ENCODE measurements at regions not wholly inside any gene's neighbourhood (a gene's known extent, or its start where the extent isn't known, plus 50 kb on each side); places are given as distances from the start of the nearest gene placed in this dataset.

DNA sequence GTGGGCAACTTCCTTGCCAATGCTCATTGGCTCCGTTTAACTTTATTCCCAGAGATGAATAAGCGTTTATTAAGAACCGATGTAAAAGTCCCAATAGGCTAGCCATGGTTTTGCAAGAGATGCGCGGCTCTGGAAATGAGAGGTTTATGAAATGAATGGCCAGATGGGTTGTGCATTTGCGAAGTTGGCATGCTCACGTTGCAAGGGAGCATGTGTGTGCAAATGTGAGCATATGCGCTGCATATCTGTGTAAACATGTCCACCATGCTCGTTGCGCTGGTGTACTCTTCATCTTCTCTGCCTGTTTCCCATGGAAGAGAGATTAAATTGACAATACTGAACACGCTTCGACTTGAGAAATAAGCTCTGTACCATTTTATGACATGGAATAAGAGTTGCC, 848.6 kb upstream of the RBFOX1 start:
- Mint-ChIP-seq H3K36me3 (ENCODE audit: low read depth) (no peaks in the 10 kb centered on the region), H3K27ac (no peak overlapping the region), H3K27me3 (ENCODE audit: low read depth) (no peaks in the 10 kb centered on the region), H3K9me3 (peaks cover 10% of the 10 kb centered on the region), H3K4me3 (no peak overlapping the region), H3K4me1 (ENCODE audit: low read depth) (no peaks in the 10 kb centered on the region)
- no peak for DNase-seq (ENCODE audit: low spot score)

DNA sequence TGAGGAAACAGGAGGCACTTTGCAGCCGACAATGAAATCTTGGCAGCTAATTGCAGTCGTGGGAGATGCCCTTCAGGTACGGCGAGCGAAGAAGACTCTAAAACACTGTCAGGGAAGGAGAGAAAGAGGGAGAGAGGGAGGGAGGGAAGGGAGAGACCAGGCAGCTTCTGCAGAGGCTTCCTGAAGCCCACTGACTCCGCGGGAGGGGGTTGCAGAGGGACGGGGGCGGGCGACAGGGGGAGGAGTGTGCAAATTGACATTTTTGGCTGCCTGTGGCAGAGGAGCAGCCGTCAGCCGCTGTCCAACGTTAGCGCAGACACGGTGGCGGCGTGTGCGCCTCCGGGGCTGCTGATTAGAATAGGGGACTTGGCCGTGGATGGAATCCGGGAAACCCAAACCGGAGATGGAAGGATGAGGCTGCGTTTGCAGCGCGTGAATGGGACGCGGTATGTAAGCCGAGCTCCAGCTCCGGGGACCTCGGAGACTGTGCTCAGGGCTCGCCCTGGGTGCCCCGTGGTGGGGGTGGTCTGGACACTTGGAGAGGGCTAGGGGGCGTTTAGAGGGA, 849.1 kb upstream of the RBFOX1 start:
- Mint-ChIP-seq H3K36me3 (ENCODE audit: low read depth) (no peaks in the 10 kb centered on the region), H3K4me1 (ENCODE audit: low read depth) (no peaks in the 10 kb centered on the region), H3K27ac (no peak overlapping the region), H3K27me3 (ENCODE audit: low read depth) (no peaks in the 10 kb centered on the region), H3K4me3 (no peak overlapping the region), H3K9me3 (peaks cover 13% of the 10 kb centered on the region)
- no peak for DNase-seq (ENCODE audit: low spot score)

DNA sequence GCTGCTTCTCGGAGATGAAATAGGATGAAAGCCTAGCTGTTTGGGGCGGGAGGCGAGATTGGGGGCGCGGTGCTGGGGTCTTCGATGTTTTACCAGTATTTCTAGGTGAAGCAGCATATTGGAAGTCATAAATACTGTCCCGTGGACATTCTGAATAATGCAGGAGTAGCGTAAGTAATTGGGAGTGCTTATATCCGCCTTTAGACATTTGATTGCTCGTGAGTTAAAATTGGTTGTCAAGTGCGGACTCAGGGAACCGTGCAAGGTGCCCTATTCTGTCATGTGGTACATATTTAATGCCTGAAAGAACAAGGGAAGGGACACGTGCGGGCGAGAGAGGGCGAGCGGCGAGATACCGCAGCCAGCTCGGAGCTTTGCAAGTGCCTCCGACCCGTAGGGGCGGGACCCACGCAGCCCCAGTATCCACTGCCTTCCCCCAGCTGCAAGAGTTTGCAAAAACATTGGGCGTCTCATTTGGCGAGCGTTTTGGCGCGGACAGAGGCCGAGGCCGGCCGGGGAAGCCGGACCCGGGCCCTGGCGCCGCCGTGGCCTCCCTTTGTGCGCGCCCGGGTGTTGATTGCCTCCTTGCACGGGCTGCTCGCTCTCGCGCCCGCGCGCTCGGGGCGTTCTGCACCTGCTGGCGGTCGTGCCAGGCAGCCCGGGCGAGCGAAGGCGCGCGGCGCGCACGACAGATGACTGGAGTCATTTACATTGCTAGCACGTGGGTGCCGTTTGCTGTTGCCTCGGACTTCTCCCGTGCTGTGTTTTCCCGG, 849.8 kb upstream of the RBFOX1 start:
- Mint-ChIP-seq H3K27me3 (ENCODE audit: low read depth) (no peaks in the 10 kb centered on the region), H3K36me3 (ENCODE audit: low read depth) (no peaks in the 10 kb centered on the region), H3K4me3 (no peak overlapping the region), H3K27ac (no peak overlapping the region), H3K9me3 (peaks cover 14% of the 10 kb centered on the region), H3K4me1 (ENCODE audit: low read depth) (no peaks in the 10 kb centered on the region)
- no peak for DNase-seq (ENCODE audit: low spot score)

DNA sequence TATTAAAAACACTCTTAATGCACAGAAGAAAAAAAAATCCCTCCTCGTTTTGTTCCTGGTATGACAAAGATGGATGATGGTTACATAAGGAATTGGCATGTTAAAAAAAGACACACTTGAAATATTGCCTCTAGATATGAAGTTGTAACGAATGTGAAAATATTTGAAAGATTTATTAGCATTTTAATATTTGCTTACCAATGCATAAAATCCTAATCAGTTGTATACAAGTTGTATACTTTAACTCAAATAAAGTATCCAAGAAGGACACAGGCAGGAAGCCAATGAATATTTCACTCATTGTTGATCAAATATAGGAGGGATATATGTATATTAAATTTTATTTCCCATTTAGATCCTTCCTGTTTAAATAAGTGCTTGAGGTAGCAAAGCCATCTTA, 850.8 kb upstream of the RBFOX1 start:
- no peaks in the 10 kb centered on the region for H3K36me3 Mint-ChIP-seq (ENCODE audit: low read depth)
- no peak overlapping the region for H3K27ac Mint-ChIP-seq
- no peak overlapping the region for H3K4me3 Mint-ChIP-seq
- H3K27me3 Mint-ChIP-seq (ENCODE audit: low read depth), result no peaks in the 10 kb centered on the region
- H3K4me1 Mint-ChIP-seq (ENCODE audit: low read depth), result no peaks in the 10 kb centered on the region
- peaks cover 19% of the 10 kb centered on the region for H3K9me3 Mint-ChIP-seq
- DNase-seq (ENCODE audit: low spot score), result no peak

DNA sequence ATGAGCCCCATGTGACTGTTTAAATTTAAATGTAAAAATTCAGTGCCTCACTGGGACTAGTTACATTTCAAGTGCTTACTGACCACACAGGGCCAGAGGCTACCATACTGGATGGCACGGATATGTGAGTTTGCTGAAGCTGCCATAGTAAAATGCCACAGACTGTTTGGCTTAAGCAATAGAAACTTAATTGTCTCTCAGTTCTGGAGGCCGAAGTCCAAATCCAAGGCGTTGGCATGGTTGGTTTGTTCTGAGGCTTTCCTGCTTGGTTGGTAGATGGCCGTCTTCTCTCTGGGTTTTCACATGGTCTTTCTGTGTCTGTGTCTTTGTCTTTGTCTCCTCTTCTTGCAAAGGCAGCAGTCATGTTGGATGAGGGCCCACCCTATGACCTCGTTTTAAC, 878.9 kb upstream of the RBFOX1 start:
- DNase-seq (ENCODE audit: low spot score), result no peak
- Mint-ChIP-seq H3K4me3 (no peak overlapping the region), H3K36me3 (ENCODE audit: low read depth) (no peaks in the 10 kb centered on the region), H3K4me1 (ENCODE audit: low read depth) (no peaks in the 10 kb centered on the region), H3K9me3 (peaks cover 68% of the 10 kb centered on the region), H3K27ac (no peak overlapping the region), H3K27me3 (ENCODE audit: low read depth) (no peaks in the 10 kb centered on the region)

DNA sequence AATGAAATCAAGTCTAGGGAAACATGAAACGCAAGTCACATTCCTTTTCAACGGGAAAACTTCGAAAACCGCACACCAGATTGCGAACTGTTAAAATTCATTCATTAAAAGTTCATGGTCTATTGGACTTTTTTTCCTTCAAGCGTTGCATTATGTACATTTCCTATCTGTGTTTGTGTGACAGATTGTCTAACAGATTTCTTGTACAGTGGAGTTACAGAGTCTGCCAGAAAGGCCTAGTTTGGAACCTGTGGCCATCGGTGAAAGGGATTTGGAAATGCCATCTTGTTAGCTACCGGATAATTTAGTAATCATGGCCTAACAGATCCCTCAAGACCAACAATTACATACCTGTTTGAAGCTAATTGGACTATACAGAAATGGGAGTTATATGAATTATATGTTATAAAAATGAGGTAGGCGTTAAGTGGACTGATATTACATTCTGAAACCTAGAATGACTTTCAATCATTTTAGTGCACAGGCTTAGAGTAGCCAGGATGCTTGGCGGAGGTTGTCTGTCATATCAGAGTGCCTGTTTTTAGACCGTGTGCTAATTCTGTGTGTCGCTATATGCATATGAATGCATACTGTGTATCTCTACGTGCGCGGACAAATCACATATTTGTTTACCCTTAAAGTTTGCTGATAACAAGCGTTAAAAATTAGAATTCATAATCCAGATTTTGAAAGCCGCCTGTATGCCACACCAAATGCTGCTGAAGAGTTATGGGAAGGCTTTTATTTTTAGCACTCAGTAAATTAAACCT, 885.4 kb upstream of the RBFOX1 start:
- Mint-ChIP-seq H3K4me1 (ENCODE audit: low read depth) (no peaks in the 10 kb centered on the region), H3K36me3 (ENCODE audit: low read depth) (no peaks in the 10 kb centered on the region), H3K27ac (no peak overlapping the region), H3K9me3 (peaks cover 36% of the 10 kb centered on the region), H3K4me3 (no peak overlapping the region), H3K27me3 (ENCODE audit: low read depth) (no peaks in the 10 kb centered on the region)
- DNase-seq (ENCODE audit: low spot score), result no peak

DNA sequence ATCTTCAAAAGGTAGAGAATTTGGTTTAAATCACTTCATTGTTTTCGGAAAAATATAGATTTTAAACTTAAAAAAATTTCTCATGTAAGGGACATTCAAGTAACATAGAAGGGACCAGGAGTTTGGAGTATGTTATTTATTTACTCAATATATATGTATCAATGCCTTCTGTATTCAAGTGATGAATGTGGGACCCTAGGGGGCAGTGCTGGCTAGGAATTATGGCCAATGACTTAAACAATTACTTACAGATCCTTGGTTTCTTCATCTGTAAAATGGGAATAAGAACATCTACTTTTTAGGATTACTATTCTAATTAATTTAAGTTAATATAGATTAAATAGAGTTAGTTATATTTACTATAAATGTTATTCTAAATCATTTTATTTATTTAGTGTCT, 886.3 kb upstream of the RBFOX1 start:
- Mint-ChIP-seq H3K27me3 (ENCODE audit: low read depth) (no peaks in the 10 kb centered on the region), H3K9me3 (peaks cover 27% of the 10 kb centered on the region), H3K27ac (no peak overlapping the region), H3K4me1 (ENCODE audit: low read depth) (no peaks in the 10 kb centered on the region), H3K36me3 (ENCODE audit: low read depth) (no peaks in the 10 kb centered on the region), H3K4me3 (no peak overlapping the region)
- DNase-seq (ENCODE audit: low spot score), result no peak

DNA sequence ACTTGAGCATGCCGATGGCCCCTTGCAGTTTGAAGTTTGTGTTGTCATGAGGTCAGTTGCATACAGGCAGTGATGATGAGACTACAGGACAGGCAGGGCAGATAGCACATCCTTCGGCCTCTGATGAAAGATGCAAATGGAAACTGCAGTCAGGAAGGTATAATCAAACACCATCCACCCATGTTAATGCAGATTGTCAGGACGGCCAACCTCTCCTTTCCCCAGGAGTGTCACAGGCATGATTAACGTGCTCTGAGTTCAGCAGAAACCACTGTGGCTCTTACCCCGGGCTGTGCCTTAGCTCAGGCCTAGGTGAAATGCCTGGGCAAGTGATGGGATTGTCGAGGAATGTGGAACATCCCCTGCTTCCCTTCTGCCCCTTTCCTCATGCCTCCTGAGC, 893.5 kb upstream of the RBFOX1 start:
- Mint-ChIP-seq H3K27ac (no peak overlapping the region), H3K36me3 (ENCODE audit: low read depth) (no peaks in the 10 kb centered on the region), H3K4me3 (no peak overlapping the region), H3K9me3 (peaks cover 40% of the 10 kb centered on the region), H3K27me3 (ENCODE audit: low read depth) (no peaks in the 10 kb centered on the region), H3K4me1 (ENCODE audit: low read depth) (no peaks in the 10 kb centered on the region)
- no peak for DNase-seq (ENCODE audit: low spot score)

DNA sequence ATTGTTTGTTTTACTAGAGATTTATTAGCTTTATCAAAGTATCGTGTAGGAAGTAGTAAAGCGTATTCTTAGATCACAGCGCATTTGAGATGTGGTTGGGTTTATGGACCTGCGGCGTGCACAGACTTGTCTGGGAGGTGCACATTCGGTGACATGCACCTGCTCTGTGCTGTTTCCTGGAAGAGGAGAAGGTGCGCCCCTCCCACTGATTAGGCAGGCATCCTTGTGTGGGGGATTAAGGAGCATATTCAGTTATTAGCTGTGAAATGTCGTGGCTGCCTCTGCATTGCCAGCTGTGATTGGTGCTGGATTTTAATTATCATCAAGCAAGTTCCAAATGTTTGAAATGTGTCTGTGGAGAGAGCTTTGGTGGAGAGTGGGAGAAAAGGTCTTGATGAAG, 903.8 kb upstream of the RBFOX1 start:
- H3K4me1 Mint-ChIP-seq (ENCODE audit: low read depth), result no peaks in the 10 kb centered on the region
- no peak overlapping the region for H3K4me3 Mint-ChIP-seq
- H3K36me3 Mint-ChIP-seq (ENCODE audit: low read depth), result no peaks in the 10 kb centered on the region
- peaks cover 55% of the 10 kb centered on the region for H3K9me3 Mint-ChIP-seq
- DNase-seq (ENCODE audit: low spot score), result no peak
- no peak overlapping the region for H3K27ac Mint-ChIP-seq
- no peaks in the 10 kb centered on the region for H3K27me3 Mint-ChIP-seq (ENCODE audit: low read depth)

DNA sequence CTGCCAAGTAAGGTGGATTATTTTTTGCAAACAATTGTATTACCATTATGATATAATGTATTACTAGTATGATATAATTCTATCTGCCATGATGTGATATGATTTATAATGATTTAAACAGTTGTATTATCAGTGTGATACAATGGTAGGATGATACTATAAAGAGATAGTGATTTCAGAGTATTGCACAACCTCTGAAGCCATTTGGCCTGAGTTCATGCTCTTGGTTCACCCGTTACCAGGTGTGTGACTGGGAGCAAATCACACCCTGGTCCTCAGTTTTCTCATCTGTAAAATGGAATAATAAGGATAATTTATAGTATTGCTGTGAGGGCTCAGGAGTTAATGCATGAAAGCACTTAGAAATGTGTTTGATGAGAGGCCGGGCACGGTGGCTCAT, 905.0 kb upstream of the RBFOX1 start:
- no peak for DNase-seq (ENCODE audit: low spot score)
- no peaks in the 10 kb centered on the region for H3K27me3 Mint-ChIP-seq (ENCODE audit: low read depth)

DNA sequence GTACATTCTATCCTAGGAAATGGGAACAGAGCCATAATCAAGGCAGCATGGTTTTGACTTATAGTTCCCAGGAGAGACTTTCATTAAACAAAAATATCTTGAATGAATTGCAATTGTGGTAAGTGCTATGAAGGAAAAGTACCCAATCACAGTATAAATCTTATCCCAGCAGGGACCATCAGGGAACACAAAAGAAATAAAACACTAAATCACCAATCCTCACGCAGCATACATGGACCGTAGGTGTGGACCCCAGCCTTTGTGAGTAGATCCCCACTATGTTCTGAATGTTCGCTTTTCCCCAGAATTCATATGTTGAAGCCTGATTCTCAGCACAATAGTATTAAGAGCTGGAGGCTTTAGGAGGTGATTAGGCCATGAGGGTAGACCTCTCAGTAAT, 925.0 kb upstream of the RBFOX1 start:
- no peaks in the 10 kb centered on the region for H3K4me1 Mint-ChIP-seq (ENCODE audit: low read depth)
- H3K9me3 Mint-ChIP-seq, result peaks cover 29% of the 10 kb centered on the region
- H3K27ac Mint-ChIP-seq, result no peak overlapping the region
- H3K27me3 Mint-ChIP-seq (ENCODE audit: low read depth), result no peaks in the 10 kb centered on the region
- H3K36me3 Mint-ChIP-seq (ENCODE audit: low read depth), result no peaks in the 10 kb centered on the region
- no peak for DNase-seq (ENCODE audit: low spot score)
- no peak overlapping the region for H3K4me3 Mint-ChIP-seq

More for the DNA sequence above, 905.0 kb upstream of the RBFOX1 start:
- Mint-ChIP-seq H3K9me3 (peaks cover 59% of the 10 kb centered on the region), H3K36me3 (ENCODE audit: low read depth) (no peaks in the 10 kb centered on the region), H3K4me3 (no peak overlapping the region), H3K27ac (no peak overlapping the region), H3K4me1 (ENCODE audit: low read depth) (no peaks in the 10 kb centered on the region)

DNA sequence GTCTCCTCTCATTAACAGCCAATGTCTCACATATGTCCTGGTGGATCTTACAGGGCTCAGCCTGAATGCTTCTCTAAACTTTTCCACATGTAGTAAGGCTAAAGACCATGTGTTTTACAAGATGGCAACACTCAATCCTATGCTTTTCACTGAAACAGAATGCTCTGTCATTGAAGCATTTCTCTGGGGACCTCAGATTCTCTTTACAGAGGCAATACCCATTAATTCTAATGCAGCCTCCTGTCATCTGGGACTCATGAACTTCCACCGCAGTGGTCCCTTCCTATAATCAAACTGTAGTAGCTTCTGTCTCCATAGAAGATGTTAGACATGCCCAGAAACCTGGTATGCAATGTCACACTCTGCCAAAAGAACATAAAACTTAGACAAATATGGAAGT, 926.6 kb upstream of the RBFOX1 start:
- H3K4me1 Mint-ChIP-seq (ENCODE audit: low read depth), result no peaks in the 10 kb centered on the region
- no peaks in the 10 kb centered on the region for H3K27me3 Mint-ChIP-seq (ENCODE audit: low read depth)
- DNase-seq (ENCODE audit: low spot score), result no peak
- no peaks in the 10 kb centered on the region for H3K36me3 Mint-ChIP-seq (ENCODE audit: low read depth)
- peaks cover 37% of the 10 kb centered on the region for H3K9me3 Mint-ChIP-seq
- H3K4me3 Mint-ChIP-seq, result no peak overlapping the region
- no peak overlapping the region for H3K27ac Mint-ChIP-seq

DNA sequence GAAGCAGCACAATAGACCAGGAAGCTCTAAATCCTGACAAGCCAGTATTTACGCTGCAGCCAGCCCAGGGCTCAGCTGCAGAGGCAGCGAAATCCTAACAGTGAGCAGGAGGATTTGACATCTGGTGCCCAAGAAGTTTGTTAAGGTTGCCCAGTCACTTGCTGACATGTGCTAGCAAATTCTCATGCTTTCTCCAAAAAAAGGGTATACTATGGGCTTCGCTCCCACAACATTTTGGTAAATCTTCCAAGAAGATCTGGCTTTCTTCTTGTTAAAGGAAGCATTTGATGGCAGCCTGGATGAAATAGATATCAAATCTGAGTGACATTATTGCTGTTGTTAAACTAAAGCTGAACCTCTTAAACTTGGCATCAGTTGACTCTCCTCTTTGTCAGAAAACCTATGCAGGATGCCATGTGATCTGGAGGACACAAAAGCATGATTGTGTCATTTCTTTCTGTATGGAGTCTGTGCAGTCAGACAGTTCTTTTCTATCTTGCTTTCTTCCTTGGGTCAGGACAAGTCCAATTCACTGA, 949.7 kb upstream of the RBFOX1 start:
- no peaks in the 10 kb centered on the region for H3K4me1 Mint-ChIP-seq (ENCODE audit: low read depth)
- H3K27ac Mint-ChIP-seq, result no peak overlapping the region
- DNase-seq (ENCODE audit: low spot score), result no peak
- H3K9me3 Mint-ChIP-seq, result peaks cover 34% of the 10 kb centered on the region
- H3K36me3 Mint-ChIP-seq (ENCODE audit: low read depth), result no peaks in the 10 kb centered on the region
- no peaks in the 10 kb centered on the region for H3K27me3 Mint-ChIP-seq (ENCODE audit: low read depth)
- no peak overlapping the region for H3K4me3 Mint-ChIP-seq

DNA sequence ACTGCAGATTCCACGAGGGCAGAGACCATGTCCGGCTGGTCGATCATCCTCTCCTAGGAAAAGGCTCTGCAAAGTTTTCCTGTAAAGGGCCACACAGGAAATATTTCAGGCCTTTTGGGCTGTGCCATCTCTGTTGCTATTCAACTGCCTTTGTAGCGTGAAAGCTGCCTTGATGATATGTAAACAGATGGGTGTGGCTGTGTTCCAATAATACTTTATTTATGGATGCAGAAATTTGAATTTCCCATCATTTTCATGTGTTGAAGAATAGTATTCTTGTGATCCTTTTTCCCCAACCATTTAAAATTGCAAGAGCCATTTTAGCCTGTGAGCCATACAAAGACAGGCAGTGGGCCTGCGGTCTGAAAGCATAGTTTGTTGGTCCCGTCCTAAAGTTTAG, 950.7 kb upstream of the RBFOX1 start:
- Mint-ChIP-seq H3K27me3 (ENCODE audit: low read depth) (no peaks in the 10 kb centered on the region), H3K4me1 (ENCODE audit: low read depth) (no peaks in the 10 kb centered on the region), H3K4me3 (no peak overlapping the region), H3K36me3 (ENCODE audit: low read depth) (no peaks in the 10 kb centered on the region), H3K27ac (no peak overlapping the region), H3K9me3 (peaks cover 27% of the 10 kb centered on the region)
- no peak for DNase-seq (ENCODE audit: low spot score)

Measured in T-helper 2 cell treated with Interferon-gamma antibody and Interleukin-4, amounts not matched to agents 5 μg/mL and 100 μg/mL, for 36 hours (primary cell).